ENCODE measurements at regions not wholly inside any gene's neighbourhood (a gene's known extent, or its start where the extent isn't known, plus 50 kb on each side); places are given as distances from the start of the nearest gene placed in this dataset.

DNA sequence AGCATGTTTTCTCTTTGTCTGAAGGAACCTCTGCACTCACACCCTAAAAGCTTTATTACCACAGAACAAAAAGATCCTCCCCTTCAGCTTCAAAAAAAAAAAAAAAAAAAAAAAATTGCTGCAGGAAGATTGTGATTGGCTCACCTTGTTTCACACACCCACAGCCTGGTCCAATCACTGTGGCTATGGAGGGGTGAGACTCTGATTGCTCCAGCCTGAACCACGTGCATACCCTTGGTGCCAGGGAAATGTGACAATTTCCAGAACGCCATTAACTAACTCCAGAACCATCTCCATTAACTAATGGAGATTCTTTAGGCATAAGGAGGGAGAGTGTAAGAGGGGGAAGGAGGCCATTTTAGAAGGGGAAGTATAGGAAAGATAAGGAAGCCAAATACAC, 106.5 kb upstream of the CRBN start:
- Mint-ChIP-seq H3K27me3 (ENCODE audit: low read depth, unreplicated experiment) (no peaks in the 10 kb centered on the region), H3K27ac (ENCODE audit: unreplicated experiment) (no peak overlapping the region), H3K4me3 (ENCODE audit: unreplicated experiment) (no peak overlapping the region), H3K9me3 (ENCODE audit: unreplicated experiment) (no peaks in the 10 kb centered on the region), H3K36me3 (ENCODE audit: low read depth, unreplicated experiment) (no peaks in the 10 kb centered on the region), H3K4me1 (ENCODE audit: low read depth, unreplicated experiment) (no peaks in the 10 kb centered on the region)
- Histone ChIP-seq H3K27me3 (ENCODE audit: insufficient read depth, low read length) (no peaks in the 10 kb centered on the region), H3K9me3 (ENCODE audit: insufficient read depth, low read depth, low read length) (no peaks in the 10 kb centered on the region), H3K27ac (ENCODE audit: low read depth, low read length) (no peak overlapping the region), H4K20me1 (ENCODE audit: insufficient read depth, low read length) (no peaks in the 10 kb centered on the region), H3K9ac (ENCODE audit: low read length) (no peak overlapping the region), H3K36me3 (ENCODE audit: insufficient read depth, low read length) (no peaks in the 10 kb centered on the region), H2AFZ (ENCODE audit: low read depth, low read length) (no peak overlapping the region), H3K4me2 (ENCODE audit: low read length) (no peak overlapping the region), H3K79me2 (ENCODE audit: insufficient read depth, low read length) (no peaks in the 10 kb centered on the region), H3K4me3 (ENCODE audit: insufficient read depth, low read depth, low read length) (no peak overlapping the region), H3K4me1 (ENCODE audit: insufficient read depth, low read length) (no peaks in the 10 kb centered on the region)
- no peak for DNase-seq (ENCODE audit: low read depth)
- TF ChIP-seq, protein P1, sequence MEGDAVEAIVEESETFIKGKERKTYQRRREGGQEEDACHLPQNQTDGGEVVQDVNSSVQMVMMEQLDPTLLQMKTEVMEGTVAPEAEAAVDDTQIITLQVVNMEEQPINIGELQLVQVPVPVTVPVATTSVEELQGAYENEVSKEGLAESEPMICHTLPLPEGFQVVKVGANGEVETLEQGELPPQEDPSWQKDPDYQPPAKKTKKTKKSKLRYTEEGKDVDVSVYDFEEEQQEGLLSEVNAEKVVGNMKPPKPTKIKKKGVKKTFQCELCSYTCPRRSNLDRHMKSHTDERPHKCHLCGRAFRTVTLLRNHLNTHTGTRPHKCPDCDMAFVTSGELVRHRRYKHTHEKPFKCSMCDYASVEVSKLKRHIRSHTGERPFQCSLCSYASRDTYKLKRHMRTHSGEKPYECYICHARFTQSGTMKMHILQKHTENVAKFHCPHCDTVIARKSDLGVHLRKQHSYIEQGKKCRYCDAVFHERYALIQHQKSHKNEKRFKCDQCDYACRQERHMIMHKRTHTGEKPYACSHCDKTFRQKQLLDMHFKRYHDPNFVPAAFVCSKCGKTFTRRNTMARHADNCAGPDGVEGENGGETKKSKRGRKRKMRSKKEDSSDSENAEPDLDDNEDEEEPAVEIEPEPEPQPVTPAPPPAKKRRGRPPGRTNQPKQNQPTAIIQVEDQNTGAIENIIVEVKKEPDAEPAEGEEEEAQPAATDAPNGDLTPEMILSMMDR (IDR thresholded peaks at IDR 0.05; ENCODE audit: insufficient read depth, low read depth, low read length): no peak
- TF ChIP-seq EZH2 (IDR thresholded peaks at IDR 0.05; ENCODE audit: insufficient read depth, low read length): no peak
- no peak for FAIRE-seq

DNA sequence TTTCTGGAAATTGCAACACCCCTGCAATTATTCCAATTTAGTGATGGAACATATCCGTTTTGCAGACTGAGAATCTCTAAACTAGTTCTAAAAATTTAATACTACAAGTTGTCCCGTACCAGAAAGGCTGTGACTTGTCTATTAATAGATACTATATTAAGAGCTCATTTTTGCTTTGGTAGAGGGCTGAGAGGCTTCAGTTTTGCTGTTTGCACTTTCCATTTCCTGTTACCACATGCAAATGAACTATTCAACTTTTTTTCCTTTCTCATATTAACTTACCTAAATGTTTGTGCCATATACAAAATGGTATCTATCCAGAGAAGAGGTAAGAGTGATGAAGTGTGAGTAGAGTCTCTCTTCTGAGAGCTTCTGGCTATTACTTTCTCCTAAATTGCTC, 101.5 kb upstream of the CRBN start:
- DNase-seq (ENCODE audit: low read depth) (no peak), FAIRE-seq (no peak)
- H3K4me2 ChIP-seq (ENCODE audit: low read length): no peak overlapping the region
- no peak for TF ChIP-seq EZH2 (IDR thresholded peaks at IDR 0.05; ENCODE audit: insufficient read depth, low read length)
- TF ChIP-seq, protein P1 (IDR thresholded peaks at IDR 0.05; ENCODE audit: insufficient read depth, low read depth, low read length): no peak
- H3K4me1 Mint-ChIP-seq (ENCODE audit: low read depth, unreplicated experiment): no peaks in the 10 kb centered on the region
- H3K36me3 ChIP-seq (ENCODE audit: insufficient read depth, low read length): no peaks in the 10 kb centered on the region
- H3K27ac ChIP-seq (ENCODE audit: low read depth, low read length): no peak overlapping the region
- no peak overlapping the region for H3K27ac Mint-ChIP-seq (ENCODE audit: unreplicated experiment)
- no peaks in the 10 kb centered on the region for H3K9me3 ChIP-seq (ENCODE audit: insufficient read depth, low read depth, low read length)
- H3K4me3 Mint-ChIP-seq (ENCODE audit: unreplicated experiment): no peak overlapping the region
- H2AFZ ChIP-seq (ENCODE audit: low read depth, low read length): no peak overlapping the region
- no peaks in the 10 kb centered on the region for H3K79me2 ChIP-seq (ENCODE audit: insufficient read depth, low read length)
- no peak overlapping the region for H3K4me3 ChIP-seq (ENCODE audit: insufficient read depth, low read depth, low read length)
- H4K20me1 ChIP-seq (ENCODE audit: insufficient read depth, low read length): no peaks in the 10 kb centered on the region
- H3K36me3 Mint-ChIP-seq (ENCODE audit: low read depth, unreplicated experiment): no peaks in the 10 kb centered on the region
- no peaks in the 10 kb centered on the region for H3K27me3 Mint-ChIP-seq (ENCODE audit: low read depth, unreplicated experiment)
- no peak overlapping the region for H3K9ac ChIP-seq (ENCODE audit: low read length)
- no peaks in the 10 kb centered on the region for H3K4me1 ChIP-seq (ENCODE audit: insufficient read depth, low read length)
- no peaks in the 10 kb centered on the region for H3K9me3 Mint-ChIP-seq (ENCODE audit: unreplicated experiment)
- H3K27me3 ChIP-seq (ENCODE audit: insufficient read depth, low read length): no peaks in the 10 kb centered on the region

DNA sequence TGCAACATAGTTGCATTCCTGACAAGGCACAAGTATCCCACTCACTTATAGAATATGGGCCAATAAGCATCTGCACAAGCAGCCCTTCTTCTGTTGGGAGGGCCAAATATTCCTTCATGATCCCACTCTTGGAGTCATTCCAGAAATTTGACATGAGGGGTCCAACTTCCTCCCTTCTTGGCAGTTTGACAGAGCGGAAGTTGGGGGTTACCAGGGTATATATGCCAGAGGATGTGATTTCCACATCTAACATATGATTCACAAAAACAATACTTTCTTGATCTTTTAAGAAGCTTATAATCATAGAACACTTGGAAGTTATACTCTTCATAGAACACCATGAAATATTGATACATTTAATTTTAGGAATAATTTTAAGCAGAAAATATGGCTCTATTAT, 100.9 kb upstream of the CRBN start:
- Histone ChIP-seq H3K4me1 (ENCODE audit: insufficient read depth, low read length) (no peaks in the 10 kb centered on the region), H3K4me3 (ENCODE audit: insufficient read depth, low read depth, low read length) (no peak overlapping the region), H3K4me2 (ENCODE audit: low read length) (no peak overlapping the region), H3K9me3 (ENCODE audit: insufficient read depth, low read depth, low read length) (no peaks in the 10 kb centered on the region), H3K9ac (ENCODE audit: low read length) (no peak overlapping the region), H3K27me3 (ENCODE audit: insufficient read depth, low read length) (no peaks in the 10 kb centered on the region), H3K27ac (ENCODE audit: low read depth, low read length) (no peak overlapping the region), H3K79me2 (ENCODE audit: insufficient read depth, low read length) (no peaks in the 10 kb centered on the region), H2AFZ (ENCODE audit: low read depth, low read length) (no peak overlapping the region), H3K36me3 (ENCODE audit: insufficient read depth, low read length) (no peaks in the 10 kb centered on the region), H4K20me1 (ENCODE audit: insufficient read depth, low read length) (no peaks in the 10 kb centered on the region)
- no peak overlapping the region for H3K27ac Mint-ChIP-seq (ENCODE audit: unreplicated experiment)
- DNase-seq (ENCODE audit: low read depth) (no peak), FAIRE-seq (no peak)
- H3K4me3 Mint-ChIP-seq (ENCODE audit: unreplicated experiment): no peak overlapping the region
- no peaks in the 10 kb centered on the region for H3K27me3 Mint-ChIP-seq (ENCODE audit: low read depth, unreplicated experiment)
- no peaks in the 10 kb centered on the region for H3K36me3 Mint-ChIP-seq (ENCODE audit: low read depth, unreplicated experiment)
- no peak for TF ChIP-seq EZH2 (IDR thresholded peaks at IDR 0.05; ENCODE audit: insufficient read depth, low read length)
- no peaks in the 10 kb centered on the region for H3K4me1 Mint-ChIP-seq (ENCODE audit: low read depth, unreplicated experiment)
- peaks cover 1% of the 10 kb centered on the region for H3K9me3 Mint-ChIP-seq (ENCODE audit: unreplicated experiment)
